Ishikawa (cell line): ENCODE measurements at regions not wholly inside any gene's neighbourhood (a gene's known extent, or its start where the extent isn't known, plus 50 kb on each side); places are given as distances from the start of the nearest gene placed in this dataset.

Source experiments
- TEAD4 ChIP-seq: IDR thresholded peaks from 2 replicates; pipeline ENCODE4 v1.6.1; 2012
- TF ChIP-seq, protein P1 (sequence below): IDR thresholded peaks from 2 replicates; pipeline ENCODE4 v1.6.1; 2012; ENCODE audit warnings: low read depth, mild to moderate bottlenecking

- TF ChIP-seq, protein P1, sequence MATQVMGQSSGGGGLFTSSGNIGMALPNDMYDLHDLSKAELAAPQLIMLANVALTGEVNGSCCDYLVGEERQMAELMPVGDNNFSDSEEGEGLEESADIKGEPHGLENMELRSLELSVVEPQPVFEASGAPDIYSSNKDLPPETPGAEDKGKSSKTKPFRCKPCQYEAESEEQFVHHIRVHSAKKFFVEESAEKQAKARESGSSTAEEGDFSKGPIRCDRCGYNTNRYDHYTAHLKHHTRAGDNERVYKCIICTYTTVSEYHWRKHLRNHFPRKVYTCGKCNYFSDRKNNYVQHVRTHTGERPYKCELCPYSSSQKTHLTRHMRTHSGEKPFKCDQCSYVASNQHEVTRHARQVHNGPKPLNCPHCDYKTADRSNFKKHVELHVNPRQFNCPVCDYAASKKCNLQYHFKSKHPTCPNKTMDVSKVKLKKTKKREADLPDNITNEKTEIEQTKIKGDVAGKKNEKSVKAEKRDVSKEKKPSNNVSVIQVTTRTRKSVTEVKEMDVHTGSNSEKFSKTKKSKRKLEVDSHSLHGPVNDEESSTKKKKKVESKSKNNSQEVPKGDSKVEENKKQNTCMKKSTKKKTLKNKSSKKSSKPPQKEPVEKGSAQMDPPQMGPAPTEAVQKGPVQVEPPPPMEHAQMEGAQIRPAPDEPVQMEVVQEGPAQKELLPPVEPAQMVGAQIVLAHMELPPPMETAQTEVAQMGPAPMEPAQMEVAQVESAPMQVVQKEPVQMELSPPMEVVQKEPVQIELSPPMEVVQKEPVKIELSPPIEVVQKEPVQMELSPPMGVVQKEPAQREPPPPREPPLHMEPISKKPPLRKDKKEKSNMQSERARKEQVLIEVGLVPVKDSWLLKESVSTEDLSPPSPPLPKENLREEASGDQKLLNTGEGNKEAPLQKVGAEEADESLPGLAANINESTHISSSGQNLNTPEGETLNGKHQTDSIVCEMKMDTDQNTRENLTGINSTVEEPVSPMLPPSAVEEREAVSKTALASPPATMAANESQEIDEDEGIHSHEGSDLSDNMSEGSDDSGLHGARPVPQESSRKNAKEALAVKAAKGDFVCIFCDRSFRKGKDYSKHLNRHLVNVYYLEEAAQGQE: no peak
- no peak for TF ChIP-seq TEAD4
These were observed 75.5 kb downstream of the EBLN2 start for GRCh38 chr3:73136941-73137340.
